Activated CD8-positive, alpha-beta memory T cell treated with anti-CD3 and anti-CD28 coated beads, Interleukin-2, amount 10 ng/mL, durations not matched to agents 7 days and 5 days (primary cell): ENCODE measurements at regions not wholly inside any gene's neighbourhood (a gene's known extent, or its start where the extent isn't known, plus 50 kb on each side); places are given as distances from the start of the nearest gene placed in this dataset.
"Not testable (repeated sequence)": the region's sequence is repeated elsewhere in the genome, so short reads cannot be mapped to it uniquely, and the experiment has no call there.

ENCODE experiments used
- ATAC-seq: fragments of 150-1000 bp; cut with Tn5 transposase; one replicate; pipeline ENCODE4 v1.10.0; 2021; ENCODE audit warnings: moderate library complexity
- CTCF ChIA-PET: fragments of 350-600 bp; sonication (Branson Sonifier 250); formaldehyde crosslinking; loops from one replicate; lab custom pipeline; 2021; ENCODE audit warnings: antibody characterized with exemption; lab: Charles Lee
- DNase-seq: peaks from one replicate; pipeline ENCODE4 v3.0.0-alpha.2; 2020
- H3K27ac Mint-ChIP-seq: one replicate; pipeline ENCODE4 v1.8.0; 2021; ENCODE audit warnings: mild to moderate bottlenecking, mixed read lengths
- H3K27me3 Mint-ChIP-seq: one replicate; pipeline ENCODE4 v1.8.0; 2021; ENCODE audit warnings: mixed read lengths
- H3K36me3 Mint-ChIP-seq: one replicate; pipeline ENCODE4 v1.8.0; 2021; ENCODE audit warnings: mild to moderate bottlenecking, mixed read lengths
- H3K4me1 Mint-ChIP-seq: one replicate; pipeline ENCODE4 v1.8.0; 2021; ENCODE audit warnings: mixed read lengths
- H3K4me3 Mint-ChIP-seq: one replicate; pipeline ENCODE4 v1.8.0; 2021; ENCODE audit warnings: mild to moderate bottlenecking, moderate library complexity, mixed read lengths
- H3K9me3 Mint-ChIP-seq: one replicate; pipeline ENCODE4 v1.8.0; 2022; ENCODE audit warnings: low read depth, mixed read lengths

- Mint-ChIP-seq H3K27ac (no peak overlapping the region), H3K9me3 (peaks cover 6% of the 10 kb centered on the region)
Observed at GRCh38 chr2:34705551-34706247, 1106.6 kb upstream of the FAM98A start.

DNA sequence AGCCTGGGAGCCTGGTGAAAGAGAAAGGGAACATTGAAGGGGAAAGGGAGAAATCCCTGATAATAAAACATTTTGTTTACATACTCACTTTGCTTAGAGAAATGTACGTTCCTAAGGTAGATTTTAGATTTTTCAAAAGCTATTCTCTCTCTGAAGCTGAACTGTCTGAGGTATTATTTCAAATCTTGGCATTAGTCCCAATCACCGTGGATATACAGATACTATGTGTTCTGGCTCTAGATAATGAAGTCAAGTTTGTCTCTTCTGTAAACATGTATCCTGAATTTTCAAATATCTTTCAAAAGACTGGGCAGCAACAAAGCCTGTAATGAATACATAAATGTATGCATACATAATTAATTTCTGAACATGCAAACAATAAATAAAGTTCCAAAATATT, 1104.2 kb upstream of the FAM98A start:
- CTCF ChIA-PET, result no interaction called here
- Mint-ChIP-seq H3K4me1 (no peaks in the 10 kb centered on the region), H3K36me3 (no peaks in the 10 kb centered on the region), H3K9me3 (peaks cover 6% of the 10 kb centered on the region), H3K4me3 (no peak overlapping the region), H3K27ac (no peak overlapping the region), H3K27me3 (no peaks in the 10 kb centered on the region)
- DNase-seq (no peak), ATAC-seq (no peak)

More at GRCh38 chr2:34705551-34706247, 1106.6 kb upstream of the FAM98A start:
- H3K4me1 Mint-ChIP-seq, result no peaks in the 10 kb centered on the region
- no peak for ATAC-seq
- H3K27me3 Mint-ChIP-seq, result no peaks in the 10 kb centered on the region
- no peak overlapping the region for H3K4me3 Mint-ChIP-seq
- no peaks in the 10 kb centered on the region for H3K36me3 Mint-ChIP-seq
- no peak for DNase-seq
- CTCF ChIA-PET, result no interaction called here

DNA sequence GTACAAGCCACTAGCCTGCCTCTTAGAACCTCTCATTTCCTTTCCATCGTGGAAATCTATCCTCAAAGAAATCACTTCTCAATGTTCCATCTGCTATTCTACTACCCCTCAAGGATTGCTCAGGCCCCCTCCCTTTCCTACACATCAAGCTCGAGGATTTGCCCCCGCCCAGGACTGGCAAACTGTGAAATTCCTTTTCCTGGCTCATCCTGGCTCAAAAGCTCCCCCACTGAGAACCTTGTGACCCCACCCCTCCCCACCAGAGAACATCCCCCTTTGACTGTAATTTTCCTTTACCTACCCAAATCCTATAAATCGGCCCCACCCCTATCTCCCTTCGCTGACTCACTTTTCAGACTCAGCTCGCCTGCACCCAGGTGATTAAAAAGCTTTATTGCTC, 1103.3 kb upstream of the FAM98A start:
- not testable (repeated sequence) for H3K9me3 Mint-ChIP-seq

GRCh38 chr2:34677591-34677990, 1078.5 kb upstream of the FAM98A start:
- H3K27me3 Mint-ChIP-seq, H3K9me3 Mint-ChIP-seq, ATAC-seq, CTCF ChIA-PET, H3K36me3 Mint-ChIP-seq, H3K4me3 Mint-ChIP-seq, DNase-seq, H3K27ac Mint-ChIP-seq, H3K4me1 Mint-ChIP-seq: not testable (repeated sequence)

More for the DNA sequence above, 1103.3 kb upstream of the FAM98A start:
- H3K27ac Mint-ChIP-seq, CTCF ChIA-PET, H3K4me3 Mint-ChIP-seq, H3K27me3 Mint-ChIP-seq, DNase-seq, H3K4me1 Mint-ChIP-seq, ATAC-seq, H3K36me3 Mint-ChIP-seq: not testable (repeated sequence)

DNA sequence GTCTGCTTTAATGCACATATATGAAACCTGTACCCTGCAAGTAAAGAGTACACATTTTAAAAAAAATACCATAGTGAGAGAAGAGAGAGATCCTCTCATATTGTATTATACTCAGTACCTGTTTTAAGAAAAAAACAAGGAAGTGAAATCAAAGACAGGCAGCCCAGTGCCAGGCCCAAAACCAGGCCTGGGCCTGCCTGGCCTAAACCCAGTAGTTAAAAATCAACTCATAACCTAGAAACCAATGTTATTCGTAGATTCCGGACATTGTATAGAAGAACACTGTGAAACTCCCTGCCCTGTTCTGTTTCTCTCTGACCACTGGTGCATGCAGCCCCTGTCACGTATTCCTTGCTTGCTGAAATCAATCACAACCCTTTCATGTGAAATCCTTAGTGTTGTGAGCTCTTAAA, 1078.0 kb upstream of the FAM98A start:
- CTCF ChIA-PET, H3K36me3 Mint-ChIP-seq, DNase-seq, H3K4me1 Mint-ChIP-seq, H3K9me3 Mint-ChIP-seq, H3K27me3 Mint-ChIP-seq, H3K27ac Mint-ChIP-seq, H3K4me3 Mint-ChIP-seq, ATAC-seq: not testable (repeated sequence)

DNA sequence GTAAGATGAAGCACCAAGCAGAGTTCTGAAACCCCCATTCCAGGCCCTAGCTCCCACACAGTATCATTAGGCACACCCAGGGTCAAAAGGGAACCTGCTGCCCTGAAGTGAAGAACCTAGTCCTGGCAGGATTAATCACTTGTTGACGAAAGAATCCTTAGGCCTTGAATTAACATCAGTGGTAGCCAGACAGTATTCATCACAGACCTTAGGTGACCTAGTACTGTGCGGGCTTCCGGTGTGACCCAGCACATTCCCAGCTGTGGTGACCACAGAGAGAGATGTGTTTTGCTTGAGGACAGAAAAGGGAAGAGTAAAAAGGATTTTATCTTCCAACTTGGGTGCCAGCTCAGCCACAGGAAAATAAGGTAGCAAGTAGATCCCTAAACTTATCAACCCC, 1071.4 kb upstream of the FAM98A start:
- H3K4me1 Mint-ChIP-seq, result no peaks in the 10 kb centered on the region
- H3K27me3 Mint-ChIP-seq, result no peaks in the 10 kb centered on the region
- ATAC-seq (no peak), DNase-seq (no peak)
- CTCF ChIA-PET, result no interaction called here
- H3K9me3 Mint-ChIP-seq, result peaks cover 3% of the 10 kb centered on the region
- no peak overlapping the region for H3K27ac Mint-ChIP-seq
- H3K4me3 Mint-ChIP-seq, result no peak overlapping the region
- no peaks in the 10 kb centered on the region for H3K36me3 Mint-ChIP-seq

DNA sequence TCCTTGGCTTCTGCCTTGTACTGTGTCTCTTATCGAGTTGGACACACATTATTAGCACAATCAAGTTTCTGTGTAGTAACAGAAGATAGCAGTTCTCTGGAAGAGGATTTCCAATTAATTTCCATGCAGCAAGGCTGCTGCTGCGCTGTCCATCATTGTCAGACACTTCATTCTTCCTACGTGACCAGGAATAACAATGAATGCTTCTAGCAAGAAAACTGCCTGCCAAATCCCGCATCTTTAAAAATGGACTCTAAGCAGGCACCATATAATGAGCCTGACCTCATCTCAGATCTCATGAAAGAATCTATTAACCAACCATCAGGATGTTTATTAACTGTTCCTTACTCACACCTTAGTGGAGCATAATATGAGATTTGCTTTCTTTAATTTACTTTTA, 1067.7 kb upstream of the FAM98A start:
- CTCF ChIA-PET, result no interaction called here
- no peaks in the 10 kb centered on the region for H3K4me1 Mint-ChIP-seq
- peaks cover 3% of the 10 kb centered on the region for H3K9me3 Mint-ChIP-seq
- H3K27ac Mint-ChIP-seq, result no peak overlapping the region
- H3K4me3 Mint-ChIP-seq, result no peak overlapping the region
- no peaks in the 10 kb centered on the region for H3K27me3 Mint-ChIP-seq
- H3K36me3 Mint-ChIP-seq, result no peaks in the 10 kb centered on the region
- DNase-seq (no peak), ATAC-seq (no peak)

- Mint-ChIP-seq H3K4me3 (no peak overlapping the region), H3K27ac (no peak overlapping the region), H3K9me3 (peaks cover 6% of the 10 kb centered on the region), H3K36me3 (no peaks in the 10 kb centered on the region), H3K4me1 (no peaks in the 10 kb centered on the region), H3K27me3 (no peaks in the 10 kb centered on the region)
- ATAC-seq (no peak), DNase-seq (no peak)
- CTCF ChIA-PET, result no interaction called here
Observed at GRCh38 chr2:34664266-34664665, 1065.2 kb upstream of the FAM98A start.

DNA sequence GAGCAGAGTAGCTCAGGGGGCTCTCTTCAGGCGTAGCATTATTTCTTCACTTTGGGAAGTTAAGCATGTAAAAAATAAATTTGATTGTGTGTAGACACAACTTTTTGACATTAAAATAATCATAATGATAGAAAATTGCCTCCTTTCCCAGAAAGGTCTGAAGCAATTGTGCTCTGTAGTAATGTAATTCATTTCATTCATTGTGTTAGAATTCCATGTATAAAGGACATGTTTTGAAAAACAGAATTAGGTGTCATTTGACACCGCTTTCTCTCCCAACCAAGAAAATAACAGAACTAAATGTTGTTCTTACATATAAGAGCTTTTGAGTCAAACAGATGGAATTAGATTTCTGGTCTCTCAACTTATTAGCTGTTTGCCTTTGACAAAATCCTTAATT, 1064.2 kb upstream of the FAM98A start:
- DNase-seq (no peak), ATAC-seq (no peak)
- no peak overlapping the region for H3K27ac Mint-ChIP-seq
- CTCF ChIA-PET, result no interaction called here
- H3K36me3 Mint-ChIP-seq, result no peaks in the 10 kb centered on the region
- peaks cover 6% of the 10 kb centered on the region for H3K9me3 Mint-ChIP-seq
- H3K4me1 Mint-ChIP-seq, result no peaks in the 10 kb centered on the region
- no peaks in the 10 kb centered on the region for H3K27me3 Mint-ChIP-seq
- no peak overlapping the region for H3K4me3 Mint-ChIP-seq

DNA sequence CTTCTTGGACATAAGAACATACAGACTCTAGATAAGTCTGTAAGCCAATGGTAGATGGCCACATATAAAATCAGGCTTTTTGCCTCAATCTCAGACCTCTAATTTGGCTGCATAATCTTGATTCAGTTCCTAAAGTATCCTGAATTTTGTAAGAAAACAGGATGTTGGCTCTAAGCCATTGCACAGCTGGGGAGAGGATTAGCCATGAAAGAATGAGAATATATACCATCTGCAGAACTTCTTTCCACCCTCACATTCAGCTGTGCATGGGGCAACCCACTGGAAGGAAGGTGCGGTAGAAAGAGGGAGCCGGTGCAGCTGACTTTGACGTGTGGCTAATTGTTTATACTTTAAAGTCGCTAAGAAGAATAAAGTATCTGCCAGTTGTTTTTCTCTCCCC, 1061.6 kb upstream of the FAM98A start:
- no peaks in the 10 kb centered on the region for H3K27me3 Mint-ChIP-seq
- CTCF ChIA-PET, result no interaction called here
- no peaks in the 10 kb centered on the region for H3K36me3 Mint-ChIP-seq
- H3K4me3 Mint-ChIP-seq, result no peak overlapping the region
- H3K27ac Mint-ChIP-seq, result no peak overlapping the region
- peaks cover 6% of the 10 kb centered on the region for H3K9me3 Mint-ChIP-seq
- H3K4me1 Mint-ChIP-seq, result no peaks in the 10 kb centered on the region
- DNase-seq, result no peak
- ATAC-seq, result no peak

GRCh38 chr2:34656632-34657031, 1057.5 kb upstream of the FAM98A start:
- H3K27me3 Mint-ChIP-seq, result no peaks in the 10 kb centered on the region
- CTCF ChIA-PET, result no interaction called here
- H3K4me3 Mint-ChIP-seq, result no peak overlapping the region
- H3K4me1 Mint-ChIP-seq, result no peaks in the 10 kb centered on the region
- no peak for ATAC-seq
- H3K36me3 Mint-ChIP-seq, result no peaks in the 10 kb centered on the region
- DNase-seq, result no peak
- peaks cover 6% of the 10 kb centered on the region for H3K9me3 Mint-ChIP-seq
- H3K27ac Mint-ChIP-seq, result no peak overlapping the region

- CTCF ChIA-PET, result no interaction called here
- no peaks in the 10 kb centered on the region for H3K27me3 Mint-ChIP-seq
- DNase-seq, result no peak
- ATAC-seq, result no peak
- peaks cover 3% of the 10 kb centered on the region for H3K9me3 Mint-ChIP-seq
- H3K36me3 Mint-ChIP-seq, result no peaks in the 10 kb centered on the region
- H3K4me1 Mint-ChIP-seq, result no peaks in the 10 kb centered on the region
- no peak overlapping the region for H3K4me3 Mint-ChIP-seq
- no peak overlapping the region for H3K27ac Mint-ChIP-seq
Observed at GRCh38 chr2:34652636-34653035, 1053.5 kb upstream of the FAM98A start.

DNA sequence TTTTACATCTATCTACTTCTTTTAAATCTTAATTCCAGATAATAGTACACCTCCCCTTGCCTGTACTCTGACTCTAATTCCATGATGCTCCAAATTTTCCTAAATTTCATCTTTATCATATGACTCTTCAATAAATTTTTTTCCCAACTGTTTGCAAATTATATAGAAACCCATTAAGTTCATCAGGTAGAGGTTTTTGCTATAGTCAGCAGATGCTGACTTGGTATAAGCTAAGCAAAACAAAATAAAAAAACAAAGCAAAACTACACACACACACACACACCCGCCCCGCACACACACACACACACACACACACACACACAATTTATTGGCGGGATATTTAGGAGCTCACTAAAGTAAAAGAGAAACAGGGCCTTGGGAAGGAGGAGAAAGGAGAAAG, 1047.8 kb upstream of the FAM98A start:
- ATAC-seq (no peak), DNase-seq (no peak)
- Mint-ChIP-seq H3K9me3 (peaks cover 7% of the 10 kb centered on the region), H3K27ac (no peak overlapping the region), H3K36me3 (no peaks in the 10 kb centered on the region), H3K4me3 (no peak overlapping the region), H3K27me3 (no peaks in the 10 kb centered on the region), H3K4me1 (no peaks in the 10 kb centered on the region)
- CTCF ChIA-PET, result no interaction called here

DNA sequence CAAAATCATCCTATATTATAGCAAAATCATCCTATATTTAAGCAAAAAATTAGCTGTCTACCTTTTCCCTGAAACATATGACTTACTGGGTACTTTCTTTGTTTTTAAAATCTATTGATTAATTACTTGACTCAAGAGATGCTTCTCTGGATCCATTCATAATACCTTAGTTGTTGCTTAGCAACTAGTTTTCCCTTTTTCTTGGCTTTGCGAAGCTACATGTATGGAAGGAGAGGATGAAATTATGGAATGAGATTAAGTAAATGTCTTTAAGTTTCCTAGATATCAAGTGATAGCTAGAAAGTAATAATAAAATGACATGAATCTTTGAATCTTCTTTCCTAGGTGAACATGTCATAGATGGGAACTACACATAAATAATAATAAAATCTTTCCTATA, 1033.2 kb upstream of the FAM98A start:
- DNase-seq, result no peak
- no peaks in the 10 kb centered on the region for H3K36me3 Mint-ChIP-seq
- H3K27me3 Mint-ChIP-seq, result no peaks in the 10 kb centered on the region
- H3K4me1 Mint-ChIP-seq, result no peaks in the 10 kb centered on the region
- H3K4me3 Mint-ChIP-seq, result no peak overlapping the region
- peaks cover 2% of the 10 kb centered on the region for H3K9me3 Mint-ChIP-seq
- H3K27ac Mint-ChIP-seq, result no peak overlapping the region
- CTCF ChIA-PET, result no interaction called here
- ATAC-seq, result no peak

DNA sequence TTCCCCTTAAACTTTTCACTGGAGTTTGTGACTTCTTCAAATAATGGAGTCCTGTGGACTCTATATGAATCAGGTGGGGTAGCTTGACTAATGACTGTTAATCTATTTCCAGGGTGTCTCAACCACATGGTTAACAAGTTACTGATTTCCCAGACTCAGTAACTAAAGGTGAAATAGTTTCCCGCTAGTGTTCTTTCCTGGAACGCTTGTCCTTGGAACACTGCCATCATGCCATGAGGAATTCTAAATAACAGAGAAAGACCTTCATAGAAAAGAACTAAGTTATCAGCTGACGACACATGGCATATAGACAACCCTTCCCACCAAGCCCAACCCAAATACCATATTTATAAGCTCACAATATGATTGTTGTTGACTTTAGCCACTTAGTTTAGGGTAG, 1027.9 kb upstream of the FAM98A start:
- Mint-ChIP-seq H3K27me3 (no peaks in the 10 kb centered on the region), H3K36me3 (no peaks in the 10 kb centered on the region), H3K4me1 (no peaks in the 10 kb centered on the region), H3K27ac (no peak overlapping the region), H3K4me3 (no peak overlapping the region), H3K9me3 (peaks cover 2% of the 10 kb centered on the region)
- no peak for ATAC-seq
- CTCF ChIA-PET, result no interaction called here
- no peak for DNase-seq
